PC-9 (cell line): ENCODE measurements at regions not wholly inside any gene's neighbourhood (a gene's known extent, or its start where the extent isn't known, plus 50 kb on each side); places are given as distances from the start of the nearest gene placed in this dataset.

Experiments
- BruUV-seq: library from RNA; stranded (reverse); fragments of 400-500 nt; replicated peaks from 2 replicates; lab custom pipeline; 2021; lab: Mats Ljungman, UMichigan
- CTCF ChIA-PET: fragments of 300-600 bp; sonication (Branson Sonifier 250); formaldehyde crosslinking; loops from one replicate; lab custom pipeline; 2022; ENCODE audit warnings: antibody characterized with exemption; lab: Charles Lee
- POLR2A ChIA-PET: fragments of 300-600 bp; sonication (Branson Sonifier 250); formaldehyde crosslinking; loops from one replicate; lab custom pipeline; 2022; ENCODE audit warnings: antibody characterized with exemption; ENCODE audit not compliant: unreplicated experiment; lab: Charles Lee
- DNase-seq, 2 experiments: peaks; one replicate each; pipeline versions ENCODE4 v3.0.0 to v3.0.0-alpha.2; 2015 to 2022; ENCODE audit warnings: mixed read lengths in 1 of 2
- H2AFZ ChIP-seq: fragments of 200-600 bp; sonication (generic); 2 replicates; pipeline ENCODE4 v1.8.1; 2017; ENCODE audit warnings: antibody characterized with exemption
- H3F3A ChIP-seq: fragments of 200-600 bp; sonication (generic); 2 replicates; pipeline ENCODE4 v1.8.1; 2017; ENCODE audit warnings: antibody characterized with exemption, mild to moderate bottlenecking, low read depth; ENCODE audit not compliant: insufficient read depth
- H3K27ac ChIP-seq: fragments of 200-600 bp; sonication (generic); 2 replicates; pipeline ENCODE4 v1.6.1; 2016; ENCODE audit warnings: mixed run types
- H3K27me3 ChIP-seq: fragments of 200-600 bp; sonication (generic); 2 replicates; pipeline ENCODE4 v1.6.1; 2016; ENCODE audit warnings: low read depth, mixed run types; ENCODE audit not compliant: insufficient read depth
- H3K36me3 ChIP-seq: fragments of 200-600 bp; sonication (generic); 2 replicates; pipeline ENCODE4 v1.6.1; 2016; ENCODE audit warnings: low read depth, mixed run types
- H3K4me1 ChIP-seq: fragments of 200-600 bp; sonication (generic); replicated peaks from 2 replicates; pipeline ENCODE4 v1.6.1; 2016; ENCODE audit warnings: mixed run types; ENCODE audit not compliant: insufficient read depth
- H3K4me2 ChIP-seq: fragments of 200-600 bp; sonication (generic); 2 replicates; pipeline ENCODE4 v1.6.1; 2017; ENCODE audit warnings: mixed run types
- H3K4me3 ChIP-seq: fragments of 200-600 bp; sonication (generic); 2 replicates; pipeline ENCODE4 v1.6.1; 2016; ENCODE audit warnings: mixed run types
- H3K79me2 ChIP-seq: fragments of 200-600 bp; sonication (generic); 2 replicates; pipeline ENCODE4 v1.6.1; 2017; ENCODE audit warnings: low read depth, mixed run types
- H3K9me2 ChIP-seq: fragments of 200-600 bp; sonication (generic); 2 replicates; pipeline ENCODE4 v1.8.1; 2017; ENCODE audit warnings: mild to moderate bottlenecking; ENCODE audit not compliant: insufficient read depth
- H3K9me3 ChIP-seq: fragments of 200-600 bp; sonication (generic); 2 replicates; pipeline ENCODE4 v1.8.1; 2016; ENCODE audit warnings: low read depth; ENCODE audit not compliant: insufficient read depth
- H4K20me1 ChIP-seq: fragments of 200-600 bp; sonication (generic); 2 replicates; pipeline ENCODE4 v1.8.1; 2017; ENCODE audit not compliant: insufficient read depth
- CTCF ChIP-seq: fragments of 200-600 bp; sonication (generic); conservative IDR thresholded peaks from 2 replicates; pipeline ENCODE4 v1.6.1; 2017; ENCODE audit warnings: mixed run types, antibody characterized with exemption, mild to moderate bottlenecking, moderate library complexity
- EZH2 ChIP-seq: fragments of 200-600 bp; sonication (generic); IDR thresholded peaks from 2 replicates; pipeline ENCODE4 v1.8.0; 2017; ENCODE audit warnings: antibody characterized with exemption, low read depth
- intact Hi-C: fragments of 100-400 bp; cut with micrococcal nuclease; formaldehyde crosslinking; loops from one replicate; pipeline ENCODE4 v1.10.0; 2022; ENCODE audit not compliant: unreplicated experiment

GRCh38 chr6:144395014-144395413 lies 109.9 kb downstream of the UTRN start:
- H3K27ac ChIP-seq: 0 out of 2 replicates have a peak overlapping the region, but pooled peaks have one; percentile 22
- CTCF ChIA-PET: no interaction called here
- no peak overlapping the region; the same call in 1 of the 2 replicates for H3K4me2 ChIP-seq
- H3K4me1 ChIP-seq: peaks cover 13% of the 10 kb centered on the region
- TF ChIP-seq EZH2: no peak
- no peak for TF ChIP-seq CTCF
- peaks cover 29% of the 10 kb centered on the region for H3K79me2 ChIP-seq
- H3K4me3 ChIP-seq: no peak overlapping the region
- no peaks in the 10 kb centered on the region for H3K36me3 ChIP-seq
- POLR2A ChIA-PET: no interaction called here
- no peaks in the 10 kb centered on the region for H3K27me3 ChIP-seq
- no peaks in the 10 kb centered on the region; the same call in 1 of the 2 replicates for H3K9me2 ChIP-seq
- no TSS peak for BruUV-seq
- H3K9me3 ChIP-seq: no peaks in the 10 kb centered on the region; the same call in 1 of the 2 replicates
- H2AFZ ChIP-seq: no peak overlapping the region
- peaks cover 6% of the 10 kb centered on the region; the same call in 1 of the 2 replicates for H3F3A ChIP-seq
- H4K20me1 ChIP-seq: no peaks in the 10 kb centered on the region; the same call in 1 of the 2 replicates
- no peak for DNase-seq
- intact Hi-C loops: no loop called here

GRCh38 chr6:144395826-144396225 lies 110.7 kb downstream of the UTRN start:
- Histone ChIP-seq H4K20me1 (no peaks in the 10 kb centered on the region; the same call in 1 of the 2 replicates), H3K9me2 (no peaks in the 10 kb centered on the region; the same call in 1 of the 2 replicates), H3K4me1 (peaks cover 13% of the 10 kb centered on the region), H3F3A (peaks cover 6% of the 10 kb centered on the region), H3K4me2 (no peak overlapping the region), H2AFZ (no peak overlapping the region), H3K79me2 (peaks cover 29% of the 10 kb centered on the region), H3K27ac (no peak overlapping the region), H3K27me3 (no peaks in the 10 kb centered on the region), H3K9me3 (no peaks in the 10 kb centered on the region; the same call in 1 of the 2 replicates), H3K4me3 (no peak overlapping the region), H3K36me3 (no peaks in the 10 kb centered on the region)
- intact Hi-C loops: no loop called here
- TF ChIP-seq EZH2 (no peak), CTCF (no peak)
- ChIA-PET POLR2A (no interaction called here), CTCF (no interaction called here)
- DNase-seq: no peak
- no TSS peak for BruUV-seq

GRCh38 chr6:144397141-144397540 lies 112.0 kb downstream of the UTRN start:
- TF ChIP-seq CTCF (no peak), EZH2 (no peak)
- Histone ChIP-seq H3K4me2 (no peak overlapping the region), H3K36me3 (no peaks in the 10 kb centered on the region), H3K9me2 (no peaks in the 10 kb centered on the region; the same call in 1 of the 2 replicates), H3K27me3 (no peaks in the 10 kb centered on the region), H3K27ac (no peak overlapping the region), H3F3A (peaks cover 6% of the 10 kb centered on the region), H4K20me1 (no peaks in the 10 kb centered on the region; the same call in 1 of the 2 replicates), H3K9me3 (no peaks in the 10 kb centered on the region; the same call in 1 of the 2 replicates), H3K79me2 (peaks cover 32% of the 10 kb centered on the region), H3K4me1 (peaks cover 13% of the 10 kb centered on the region), H3K4me3 (no peak overlapping the region), H2AFZ (no peak overlapping the region)
- ChIA-PET POLR2A (no interaction called here), CTCF (no interaction called here)
- no peak for DNase-seq
- BruUV-seq: no TSS peak
- intact Hi-C loops: no loop called here
